Stimulated activated CD4-positive, alpha-beta T cell treated with anti-CD3 and anti-CD28 coated beads, Interleukin-1b, Interleukin-23, amount 100 ng/mL, for 24 hours (primary cell): ENCODE measurements at regions not wholly inside any gene's neighbourhood (a gene's known extent, or its start where the extent isn't known, plus 50 kb on each side); places are given as distances from the start of the nearest gene placed in this dataset.

Source experiments
- DNase-seq, 4 experiments: peaks; one replicate each; pipeline ENCODE4 v3.0.0-alpha.2; 2020; ENCODE audit warnings: low read depth in 4 of 4, low spot score in 1 of 4

DNA sequence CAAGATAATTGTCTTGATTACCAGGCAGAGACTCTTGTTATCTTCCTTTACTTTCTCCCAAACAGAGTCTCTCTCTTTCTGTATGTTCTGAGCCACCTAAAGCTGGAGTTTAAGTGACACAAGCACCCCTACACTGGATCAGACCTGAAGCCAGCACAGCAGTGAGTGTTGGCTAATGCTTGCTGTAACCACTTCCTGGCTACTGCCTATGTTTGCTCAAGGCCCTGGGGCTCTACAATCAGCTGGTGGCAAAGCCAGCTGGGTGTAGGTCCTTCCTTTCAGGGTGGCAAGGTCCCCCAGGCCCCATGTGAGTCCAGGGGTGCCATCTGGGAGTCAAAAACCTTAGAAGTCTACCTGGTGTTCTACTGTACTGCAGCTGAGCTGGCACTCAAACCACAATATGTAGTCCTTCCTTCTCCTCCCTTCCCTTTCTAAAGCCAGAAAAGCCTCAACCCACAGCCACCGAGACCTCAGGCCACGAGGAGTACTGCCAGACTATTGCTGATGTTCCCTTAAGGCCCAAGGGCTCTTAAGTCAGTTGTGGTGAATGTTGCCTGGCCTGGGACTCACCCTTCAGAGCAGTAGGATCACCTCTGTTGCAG is 416.3 kb downstream of the ADRA2A start:
- DNase-seq, result no peak

DNA sequence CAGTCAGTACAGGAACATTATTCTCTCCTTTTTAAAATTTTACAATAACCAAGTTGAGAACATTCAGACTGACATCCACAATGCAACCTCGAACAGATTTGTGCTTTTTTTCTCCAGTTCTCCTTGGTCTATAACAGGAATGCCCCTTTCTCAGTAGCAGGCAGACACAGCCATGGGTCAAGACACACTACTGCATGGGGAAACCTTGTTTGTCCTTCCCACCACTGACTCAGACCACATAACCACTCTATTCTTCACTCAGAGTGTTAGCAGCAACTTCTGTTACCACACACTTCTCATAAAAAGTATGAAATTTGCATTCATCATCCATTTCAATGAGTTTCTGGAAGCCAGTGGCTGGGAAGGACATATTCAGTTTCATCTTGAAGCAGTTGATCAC is 421.7 kb downstream of the ADRA2A start:
- no peak for DNase-seq

DNA sequence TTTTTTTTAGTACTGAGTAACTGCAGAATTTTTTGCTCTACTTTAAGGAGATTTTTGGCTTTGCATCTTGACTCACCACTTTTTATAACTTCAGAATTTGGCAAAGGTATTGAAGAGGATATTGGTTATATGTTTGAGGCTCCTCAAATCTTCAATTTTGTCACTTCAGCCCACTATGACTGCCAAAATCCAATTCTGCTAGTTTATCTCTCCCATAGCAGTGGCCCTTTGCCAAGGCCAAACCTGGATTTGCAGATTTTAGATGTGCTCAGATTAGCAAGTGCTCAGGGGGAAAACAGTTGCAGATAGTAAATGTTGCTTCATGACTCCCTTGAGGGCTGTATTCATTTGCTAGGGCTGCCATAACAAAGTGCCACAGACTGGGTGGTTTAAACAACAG is 427.5 kb downstream of the ADRA2A start:
- no peak for DNase-seq

- DNase-seq, result no peak
Measured at GRCh38 chr10:111506266-111507034, 429.6 kb downstream of the ADRA2A start.

DNA sequence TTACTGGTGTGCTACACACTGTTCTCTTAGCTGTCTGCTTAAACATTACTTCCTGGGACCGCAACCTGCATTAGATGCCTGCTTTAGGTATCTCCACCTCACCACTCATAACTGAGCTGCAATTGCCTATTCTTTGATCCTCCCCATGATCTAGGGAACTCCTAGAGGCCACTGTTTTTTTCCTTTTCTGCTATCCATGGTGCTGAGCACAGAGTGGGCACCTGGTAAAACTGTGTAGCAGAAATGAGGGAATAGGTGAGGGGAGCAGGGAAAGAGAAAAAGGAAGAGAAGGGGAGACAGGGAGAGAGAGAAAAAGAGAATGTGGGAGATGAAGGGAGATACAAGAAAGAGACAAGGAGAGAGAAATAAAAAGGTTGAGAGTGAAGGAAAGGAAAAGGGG is 434.9 kb downstream of the ADRA2A start:
- DNase-seq, result no peak

- DNase-seq, result no peak
Measured at GRCh38 chr10:111515264-111515663, 438.4 kb downstream of the ADRA2A start.

GRCh38 chr10:111515706-111516105 is 438.9 kb downstream of the ADRA2A start:
- DNase-seq, result no peak

DNA sequence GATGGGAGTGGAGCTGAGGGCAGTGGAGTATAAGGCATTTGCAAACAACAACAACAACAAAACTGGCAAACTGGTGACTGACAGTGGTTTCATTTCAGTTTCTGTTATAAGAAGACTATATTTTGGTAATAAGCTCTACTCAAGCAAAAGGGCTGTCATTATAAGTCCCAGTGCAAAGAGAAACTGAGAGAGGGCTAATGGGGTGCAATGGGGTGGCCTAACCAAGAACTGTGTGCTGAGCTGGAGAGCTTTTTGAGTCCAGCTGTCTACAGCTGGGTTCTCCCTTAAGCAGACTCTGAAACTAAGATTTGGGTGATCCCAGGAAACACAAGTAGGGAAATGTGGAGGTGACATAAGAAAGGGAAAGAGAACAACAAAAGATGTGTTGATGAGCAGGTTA is 439.3 kb downstream of the ADRA2A start:
- DNase-seq, result no peak

DNA sequence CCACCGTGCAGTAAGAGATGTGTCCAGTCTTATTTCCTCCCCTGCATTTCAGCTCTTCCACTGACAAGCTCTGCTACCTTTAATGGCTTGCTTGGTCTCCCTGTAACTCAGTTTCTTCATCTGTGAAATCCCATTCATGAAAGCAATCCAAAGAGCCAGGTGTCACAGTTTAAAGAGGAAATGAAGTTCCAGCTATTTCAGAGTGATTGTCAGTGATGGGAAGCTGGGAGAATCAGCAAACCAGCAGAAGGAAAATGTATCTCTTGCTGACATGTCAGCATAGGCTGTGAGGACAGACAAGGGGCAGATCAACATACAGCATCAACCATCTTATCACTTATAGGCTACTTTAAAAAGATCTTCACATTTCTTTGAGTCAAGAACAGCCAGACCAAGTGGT is 445.3 kb downstream of the ADRA2A start:
- no peak for DNase-seq

DNA sequence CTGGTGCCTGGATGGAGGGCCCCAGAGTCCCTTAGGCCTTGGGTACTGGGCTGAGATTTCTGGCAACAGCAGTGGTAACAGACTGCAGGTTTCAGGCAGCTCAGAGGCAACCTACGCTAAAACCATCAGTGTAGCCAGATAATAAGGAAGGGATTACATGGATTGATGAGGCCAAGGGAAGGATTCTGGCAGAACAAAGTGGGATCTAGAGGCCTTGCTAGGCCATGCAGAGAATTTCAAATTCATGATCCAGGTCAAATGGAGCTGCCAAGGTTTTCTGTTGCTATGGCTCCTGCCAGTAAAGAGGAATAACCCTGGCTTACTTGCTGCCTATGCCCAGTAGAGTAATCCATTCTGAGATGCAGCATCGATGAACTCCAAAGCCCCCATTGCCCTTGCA is 445.7 kb downstream of the ADRA2A start:
- DNase-seq, result no peak

GRCh38 chr10:111523016-111523415 is 446.2 kb downstream of the ADRA2A start:
- DNase-seq, result no peak

GRCh38 chr10:111524134-111524533 is 447.3 kb downstream of the ADRA2A start:
- no peak for DNase-seq

GRCh38 chr10:111525696-111526095 is 448.9 kb downstream of the ADRA2A start:
- no peak for DNase-seq

DNA sequence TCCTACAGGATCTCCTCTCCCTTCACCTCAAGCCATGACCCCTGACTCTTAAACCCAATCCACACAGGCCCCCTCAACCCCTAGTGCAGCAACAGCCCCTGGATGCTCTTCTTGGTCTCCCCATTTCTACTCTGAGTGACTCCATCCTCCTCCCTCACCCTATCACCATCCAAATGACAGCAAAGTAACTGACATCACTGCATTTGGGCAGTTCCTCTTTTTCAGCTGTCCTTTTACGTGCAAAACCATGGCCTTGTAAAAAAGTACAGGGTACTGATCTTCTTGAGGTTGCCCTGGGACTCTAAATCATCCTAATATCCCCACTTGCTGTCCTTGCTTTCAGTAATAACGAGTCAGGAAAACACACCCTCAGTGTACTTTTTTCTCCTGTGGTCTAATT is 454.9 kb downstream of the ADRA2A start:
- no peak for DNase-seq

- DNase-seq, result no peak
Measured at GRCh38 chr10:111532139-111532538, 455.3 kb downstream of the ADRA2A start.

DNA sequence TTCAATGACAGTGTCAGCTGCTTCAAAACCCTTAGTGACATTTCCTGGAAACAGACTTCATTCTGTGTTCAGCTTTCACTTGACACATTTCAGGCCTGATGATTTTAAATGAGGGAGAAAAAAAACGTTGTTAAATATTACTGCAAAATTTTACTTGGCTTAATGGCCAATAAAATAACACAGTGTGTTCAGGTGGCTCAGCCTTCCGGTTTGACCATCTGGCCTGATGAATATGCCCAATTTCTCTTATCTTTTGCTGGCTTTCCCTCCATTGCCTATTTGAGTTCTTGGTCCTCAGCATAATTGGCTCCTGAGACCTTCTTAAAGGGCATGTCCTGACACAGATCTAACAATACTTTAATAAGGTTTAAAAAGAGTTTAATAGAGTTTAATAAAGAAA is 462.4 kb downstream of the ADRA2A start:
- DNase-seq, result no peak

- DNase-seq, result no peak
Measured at GRCh38 chr10:111543854-111544253, 467.0 kb downstream of the ADRA2A start.

GRCh38 chr10:111545861-111546605 is 469.2 kb downstream of the ADRA2A start:
- no peak for DNase-seq

- no peak for DNase-seq
Measured at GRCh38 chr10:111548084-111548726, 471.4 kb downstream of the ADRA2A start.

DNA sequence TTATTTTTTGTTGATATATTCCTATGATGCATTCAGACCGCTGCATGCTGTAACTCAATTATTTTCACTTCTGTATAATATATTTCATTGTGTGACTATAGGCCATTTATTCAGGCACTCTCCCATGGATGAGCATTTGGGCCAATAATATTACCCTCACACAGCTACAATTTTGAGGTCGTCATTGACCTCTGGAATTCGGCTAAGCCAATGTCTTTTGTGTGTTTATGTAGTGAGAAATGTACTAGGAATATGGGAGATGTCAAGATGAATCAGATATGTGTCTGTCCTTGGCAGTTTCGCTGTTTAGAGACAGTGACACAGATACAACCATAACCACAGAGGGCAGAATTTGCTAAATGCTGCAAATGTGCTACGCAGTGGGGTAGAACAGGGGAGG is 474.2 kb downstream of the ADRA2A start:
- no peak for DNase-seq

DNA sequence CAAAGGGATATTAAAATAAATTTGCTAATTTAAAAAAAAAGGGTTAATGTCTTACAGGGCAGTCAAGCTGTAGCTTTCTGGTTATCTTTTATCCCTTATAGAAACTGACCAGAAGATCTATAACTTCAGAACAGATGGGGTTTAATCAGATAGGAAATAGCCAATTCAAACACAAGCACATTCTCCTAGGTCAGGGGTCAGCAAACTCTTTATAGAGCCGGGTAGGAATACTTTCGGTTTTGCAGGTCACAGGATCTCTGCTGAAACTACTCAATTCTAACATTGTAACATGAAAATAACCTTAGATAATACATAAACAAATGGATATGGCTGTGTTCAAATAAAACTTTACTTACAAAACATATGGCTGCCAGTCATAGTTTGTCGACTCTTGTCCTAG is 479.8 kb downstream of the ADRA2A start:
- DNase-seq, result no peak

DNA sequence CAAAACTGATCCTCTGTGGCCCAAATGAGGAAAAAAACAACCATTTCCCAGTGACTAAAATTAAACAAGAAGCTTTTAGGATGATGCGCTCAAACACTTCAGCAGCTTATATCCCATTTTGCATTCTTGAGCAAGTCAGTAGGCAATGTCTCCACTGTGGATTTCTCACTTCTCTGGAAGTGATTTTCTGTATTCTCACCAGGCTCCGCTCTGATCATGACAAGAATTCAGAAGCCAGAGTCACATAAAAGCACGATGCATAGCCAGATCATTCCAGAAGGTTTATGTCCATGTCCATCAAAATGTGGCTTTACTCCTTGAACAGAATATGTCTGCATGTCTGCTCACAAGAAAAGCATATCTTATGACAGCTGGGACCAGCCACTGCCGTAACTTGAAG is 481.4 kb downstream of the ADRA2A start:
- no peak for DNase-seq
